Erythroblast (primary cell): ENCODE measurements at regions not wholly inside any gene's neighbourhood (a gene's known extent, or its start where the extent isn't known, plus 50 kb on each side); places are given as distances from the start of the nearest gene placed in this dataset.

ENCODE experiments used
- GATA1 ChIP-seq: IDR thresholded peaks from 2 replicates; pipeline ENCODE4 v1.6.1; 2011; ENCODE audit warnings: low read depth, mild to moderate bottlenecking, control low read depth, low read length, moderate library complexity
- POLR2A ChIP-seq: IDR thresholded peaks from 2 replicates; pipeline ENCODE4 v1.6.1; 2011; ENCODE audit warnings: mild to moderate bottlenecking, low read length

DNA sequence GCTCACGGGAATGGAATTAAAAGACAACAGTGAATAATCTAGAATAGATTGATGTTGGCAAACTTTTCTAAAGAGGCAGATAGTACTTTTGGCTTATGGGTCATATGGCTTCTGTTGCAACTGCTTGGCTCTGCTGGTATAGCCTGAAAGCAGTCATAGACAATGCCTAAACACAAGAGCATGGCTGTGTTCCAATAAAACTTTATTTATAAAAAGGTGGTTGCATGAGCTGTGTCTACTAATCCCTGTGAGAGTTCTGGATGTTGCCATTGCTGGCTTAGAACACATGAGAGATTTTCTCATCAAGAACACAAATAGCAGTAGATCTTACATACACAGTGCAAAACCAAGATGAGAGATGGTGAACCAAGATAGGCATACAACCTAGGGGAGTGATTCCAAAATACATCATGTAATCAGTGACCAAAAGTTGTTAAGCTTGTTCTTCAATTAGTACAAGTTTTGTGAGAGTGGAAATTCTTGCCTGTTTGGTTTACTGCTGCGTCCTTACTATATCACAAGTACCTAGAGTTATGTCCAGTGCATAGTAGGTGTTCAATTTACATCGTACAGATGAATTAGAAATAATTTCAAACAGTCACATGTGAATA is 380.0 kb downstream of the METTL4 start:
- TF ChIP-seq POLR2A (no peak), GATA1 (no peak)
